ENCODE measurements at regions not wholly inside any gene's neighbourhood (a gene's known extent, or its start where the extent isn't known, plus 50 kb on each side); places are given as distances from the start of the nearest gene placed in this dataset.

GRCh38 chr9:115411993-115412452 lies 294.1 kb upstream of the TNC start (continued):
- no peak for TF ChIP-seq ELK4 (CRISPR knock-in tag; IDR thresholded peaks at IDR 0.05; ENCODE audit: borderline replicate concordance)
- TF ChIP-seq ZBTB21 (CRISPR knock-in tag; IDR thresholded peaks at IDR 0.05): no peak

- intact Hi-C loops (cut with micrococcal nuclease; ENCODE audit: unreplicated experiment): no loop called here
- BruUV-seq (replicated peaks): no TSS peak
These were observed 294.7 kb upstream of the TNC start for GRCh38 chr9:115412656-115413055.

More at GRCh38 chr9:115412656-115413055, 294.7 kb upstream of the TNC start:
- Histone ChIP-seq H3K4me1 (ENCODE audit: insufficient read depth, low read length) (no peaks in the 10 kb centered on the region), H3K36me3 (replicated peaks in 1 of 2; ENCODE audit: control insufficient read depth in 1 of 2, insufficient read depth in 2 of 2, low read length in 2 of 2) (no peaks in the 10 kb centered on the region), H3K9me3 (ENCODE audit: low read length) (no peaks in the 10 kb centered on the region), H3K27me3 (ENCODE audit: control insufficient read depth in 1 of 2, insufficient read depth in 2 of 2, low read length in 2 of 2) (no peaks in the 10 kb centered on the region), H3K79me2 (ENCODE audit: insufficient read depth, low read length) (no peaks in the 10 kb centered on the region), H3K27ac (ENCODE audit: extremely low read length, insufficient read depth, low read length) (no peak overlapping the region), H3K4me2 (ENCODE audit: low read depth, low read length) (no peak overlapping the region), H3K9ac (ENCODE audit: insufficient read depth, low read depth, low read length) (no peak overlapping the region), H3K4me3 (replicated peaks in 1 of 3; ENCODE audit: insufficient read depth in 1 of 3, low read depth in 2 of 3, low read length in 3 of 3) (no peak overlapping the region), H4K20me1 (ENCODE audit: insufficient read depth, low read length) (no peaks in the 10 kb centered on the region), H2AFZ (ENCODE audit: low read length) (no peak overlapping the region)
- ATAC-seq: no peak
- ChIA-PET CTCF (ENCODE audit: low intra/inter-chr PET ratio, low total read pairs) (no interaction called here), POLR2A (no interaction called here)
- no peak for FAIRE-seq
- TF ChIP-seq ZNF232 (CRISPR knock-in tag; IDR thresholded peaks at IDR 0.05; ENCODE audit: borderline replicate concordance): no peak
- no peak for TF ChIP-seq CC2D1A (CRISPR knock-in tag; IDR thresholded peaks at IDR 0.05)
- no peak for TF ChIP-seq DMTF1 (CRISPR knock-in tag; IDR thresholded peaks at IDR 0.05)
- no peak for TF ChIP-seq AGO1 (IDR thresholded peaks at IDR 0.05; ENCODE audit: low read depth, low read length, poor library complexity, severe bottlenecking)
- no peak for TF ChIP-seq ZBTB20 (CRISPR knock-in tag; IDR thresholded peaks at IDR 0.05; ENCODE audit: borderline replicate concordance, low read depth)
- TF ChIP-seq HNRNPK (IDR thresholded peaks at IDR 0.05; ENCODE audit: low read depth, low read length, poor library complexity, severe bottlenecking): no peak
- TF ChIP-seq NCOA5 (CRISPR knock-in tag; IDR thresholded peaks at IDR 0.05): no peak
- TF ChIP-seq MAFK (conservative IDR thresholded peaks at IDR 0.05 in 1 of 2, IDR thresholded peaks at IDR 0.05 in 1 of 2; ENCODE audit: low read length in 2 of 2): peak; percentile 17 to 47; a peak in 2 of 4 replicates
- TF ChIP-seq RCOR2 (CRISPR knock-in tag; IDR thresholded peaks at IDR 0.05): no peak
- TF ChIP-seq NR2F2 (IDR thresholded peaks at IDR 0.05; ENCODE audit: borderline replicate concordance, low read depth): no peak
- TF ChIP-seq ZFP36 (IDR thresholded peaks at IDR 0.05; ENCODE audit: borderline replicate concordance, low read depth, low read length, partially characterized antibody): no peak
- 0 out of 2 replicates have a peak, but pooled peaks have one; percentile 28 for TF ChIP-seq MAFF (IDR thresholded peaks at IDR 0.05; ENCODE audit: low read depth, low read length)
- no peak for TF ChIP-seq TBL1XR1 (IDR thresholded peaks at IDR 0.05; ENCODE audit: borderline replicate concordance, low read length, partially characterized antibody)
- no peak for DNase-seq (ENCODE audit: low spot score)
- in situ Hi-C loops (cut with HindIII; ENCODE audit: extremely low pct_ligation_motif_present, low pct_unique_long_range_greater_than_20kb): no loop called here
